IPS DF 6.9 (cell line): ENCODE measurements at regions not wholly inside any gene's neighbourhood (a gene's known extent, or its start where the extent isn't known, plus 50 kb on each side); places are given as distances from the start of the nearest gene placed in this dataset.

Experiments used
- DNase-seq: peaks from one replicate; pipeline ENCODE4 v3.0.0-alpha.2; 2013; ENCODE audit warnings: low read depth, low spot score
- H3K27ac ChIP-seq: one replicate; pipeline ENCODE4 v1.5.1; 2013; ENCODE audit warnings: low read length, control low read depth
- H3K27me3 ChIP-seq: 2 replicates; pipeline ENCODE4 v1.6.1; 2013; ENCODE audit warnings: mild to moderate bottlenecking, low read length; ENCODE audit not compliant: control insufficient read depth, insufficient read depth
- H3K36me3 ChIP-seq: 2 replicates; pipeline ENCODE4 v1.6.1; 2013; ENCODE audit warnings: low read length; ENCODE audit not compliant: control insufficient read depth, insufficient read depth
- H3K4me1 ChIP-seq: 2 replicates; pipeline ENCODE4 v1.6.1; 2013; ENCODE audit warnings: low read length; ENCODE audit not compliant: control insufficient read depth, insufficient read depth
- H3K4me3 ChIP-seq: 2 replicates; pipeline ENCODE4 v1.5.1; 2013; ENCODE audit warnings: mild to moderate bottlenecking, low read length
- H3K9me3 ChIP-seq: 2 replicates; pipeline ENCODE4 v1.6.1; 2013; ENCODE audit warnings: low read length, inconsistent platforms; ENCODE audit not compliant: control insufficient read depth, insufficient read depth
- WGBS: extraction: QIAGEN DNeasy Blood & Tissue Kit; methylation state at CpG from one replicate; pipeline ENCODE4 v1.1.7; 2013; ENCODE audit warnings: mixed read lengths, missing lambda C conversion rate; ENCODE audit not compliant: insufficient read length, insufficient coverage; 5-methylcytosine and 5-hydroxymethylcytosine counted together

GRCh38 chr14:81737938-81738337 is 204.3 kb upstream of the SEL1L start:
- no peak overlapping the region for H3K27ac ChIP-seq
- WGBS = no CpG with 5 or more reads among the region's 2 CpGs
- DNase-seq = no peak
- no peak overlapping the region for H3K4me3 ChIP-seq
- no peaks in the 10 kb centered on the region for H3K9me3 ChIP-seq
- no peaks in the 10 kb centered on the region for H3K36me3 ChIP-seq
- H3K27me3 ChIP-seq = no peaks in the 10 kb centered on the region
- no peaks in the 10 kb centered on the region for H3K4me1 ChIP-seq

- Histone ChIP-seq H3K27me3 (no peaks in the 10 kb centered on the region), H3K4me3 (no peak overlapping the region), H3K27ac (no peak overlapping the region), H3K9me3 (no peaks in the 10 kb centered on the region), H3K4me1 (no peaks in the 10 kb centered on the region), H3K36me3 (no peaks in the 10 kb centered on the region)
- DNase-seq = no peak
- no CpG with 5 or more reads among the region's 4 CpGs for WGBS
Observed at GRCh38 chr14:81738946-81739659, 205.4 kb upstream of the SEL1L start.

- Histone ChIP-seq H3K27me3 (no peaks in the 10 kb centered on the region), H3K4me3 (no peak overlapping the region), H3K9me3 (no peaks in the 10 kb centered on the region), H3K4me1 (no peaks in the 10 kb centered on the region), H3K36me3 (no peaks in the 10 kb centered on the region), H3K27ac (no peak overlapping the region)
- no peak for DNase-seq
- no CpG with 5 or more reads among the region's 1 CpG for WGBS
Observed at GRCh38 chr14:81743605-81744004, 210.0 kb upstream of the SEL1L start.

DNA sequence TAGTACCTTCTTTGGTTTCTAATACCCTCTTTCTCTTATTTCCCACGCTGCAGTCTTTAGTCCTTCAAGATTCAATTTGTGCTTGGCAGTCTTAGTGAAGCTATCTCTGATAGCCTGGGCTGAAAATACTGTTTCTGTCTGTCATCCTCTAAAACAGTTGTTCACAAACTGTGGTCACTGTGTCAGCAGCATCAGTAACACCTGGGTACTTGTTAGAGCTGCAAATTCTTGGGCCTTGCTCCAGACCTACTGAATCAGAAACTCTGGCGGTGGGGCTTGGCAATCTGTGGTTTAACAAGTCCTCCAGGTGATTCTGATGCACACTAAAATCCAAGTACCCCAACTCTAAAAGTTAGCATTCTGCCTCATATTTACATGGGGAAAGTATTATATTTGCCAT is 217.5 kb upstream of the SEL1L start:
- Histone ChIP-seq H3K27me3 (no peaks in the 10 kb centered on the region), H3K4me1 (no peaks in the 10 kb centered on the region), H3K36me3 (no peaks in the 10 kb centered on the region), H3K4me3 (no peak overlapping the region), H3K27ac (no peak overlapping the region), H3K9me3 (no peaks in the 10 kb centered on the region)
- whole genome bisulfite sequencing = no CpG with 5 or more reads among the region's 2 CpGs
- no peak for DNase-seq

- H3K4me3 ChIP-seq = no peak overlapping the region
- no CpG with 5 or more reads among the region's 2 CpGs for WGBS
- no peaks in the 10 kb centered on the region for H3K27me3 ChIP-seq
- no peak overlapping the region for H3K27ac ChIP-seq
- H3K9me3 ChIP-seq = no peaks in the 10 kb centered on the region
- H3K4me1 ChIP-seq = no peaks in the 10 kb centered on the region
- DNase-seq = no peak
- H3K36me3 ChIP-seq = no peaks in the 10 kb centered on the region
Observed at GRCh38 chr14:81759541-81759940, 225.9 kb upstream of the SEL1L start.

DNA sequence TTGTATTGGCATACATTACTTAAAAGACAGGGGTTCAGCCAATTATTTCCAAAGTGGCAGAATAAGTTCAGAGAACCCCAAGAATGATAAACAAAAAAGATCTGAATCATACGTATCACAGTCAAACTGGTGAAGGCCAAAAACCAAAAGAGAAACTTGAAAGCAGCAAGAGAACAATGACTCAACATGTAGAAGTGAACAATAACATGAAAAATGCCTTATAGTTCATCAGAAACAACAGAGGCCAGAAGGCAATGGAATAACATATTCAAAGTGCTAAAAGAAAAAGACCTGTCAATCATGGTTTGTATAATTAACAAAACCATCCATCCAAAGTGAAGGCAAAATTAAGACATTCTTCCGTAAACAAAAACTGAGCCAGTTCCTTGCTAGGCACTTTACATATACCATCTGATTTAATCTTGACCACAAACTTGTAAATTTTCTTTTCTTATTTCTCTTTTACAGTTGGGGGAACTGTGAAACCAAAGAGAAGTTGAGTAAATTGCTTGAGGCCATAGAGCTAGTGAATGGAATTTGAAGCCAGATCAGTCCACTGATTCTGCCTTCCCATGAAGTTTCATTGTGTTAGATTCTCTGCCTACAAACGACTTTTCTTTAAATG is 232.1 kb upstream of the SEL1L start:
- no CpG with 5 or more reads among the region's 3 CpGs for WGBS
- H3K27ac ChIP-seq = no peak overlapping the region
- DNase-seq = no peak
- no peaks in the 10 kb centered on the region for H3K4me1 ChIP-seq
- no peaks in the 10 kb centered on the region for H3K27me3 ChIP-seq
- H3K9me3 ChIP-seq = no peaks in the 10 kb centered on the region
- no peak overlapping the region for H3K4me3 ChIP-seq
- no peaks in the 10 kb centered on the region for H3K36me3 ChIP-seq

DNA sequence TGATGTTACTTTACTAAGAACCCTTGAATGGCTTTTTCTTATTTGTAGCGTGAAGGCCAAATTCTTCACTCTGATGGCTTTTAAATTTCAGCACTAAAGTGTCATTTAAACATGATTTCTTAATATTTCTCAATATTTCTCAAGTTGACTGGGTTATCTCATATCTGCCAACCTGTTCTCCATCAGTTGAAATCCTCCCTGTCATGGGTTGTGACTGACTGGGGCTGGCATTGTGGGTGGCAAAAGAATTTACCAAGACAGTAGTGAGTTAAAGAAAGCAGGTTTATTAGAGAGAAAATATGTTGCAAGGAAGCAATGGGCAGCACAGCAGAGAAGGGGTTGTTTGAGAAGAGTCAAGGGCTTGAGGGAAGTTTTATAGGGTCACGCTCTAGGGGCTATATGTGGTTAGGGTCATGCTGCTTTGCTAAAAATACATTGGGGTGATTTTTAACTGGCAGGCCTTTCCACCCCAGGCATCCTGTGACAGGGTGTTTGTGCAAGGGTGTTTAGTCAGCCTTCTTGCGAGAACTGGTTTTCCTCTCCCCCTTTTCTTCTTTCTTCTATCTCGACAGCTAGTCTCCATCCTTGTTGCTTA is 232.8 kb upstream of the SEL1L start:
- Histone ChIP-seq H3K27ac (no peak overlapping the region), H3K4me3 (no peak overlapping the region), H3K9me3 (no peaks in the 10 kb centered on the region), H3K4me1 (no peaks in the 10 kb centered on the region), H3K36me3 (no peaks in the 10 kb centered on the region), H3K27me3 (no peaks in the 10 kb centered on the region)
- WGBS = no CpG with 5 or more reads among the region's 4 CpGs
- no peak for DNase-seq

- 100% methylated on average over 1 of the region's 2 CpGs for WGBS
- H3K27me3 ChIP-seq = no peaks in the 10 kb centered on the region
- no peak for DNase-seq
Observed at GRCh38 chr14:81767266-81767995, 233.8 kb upstream of the SEL1L start.

DNA sequence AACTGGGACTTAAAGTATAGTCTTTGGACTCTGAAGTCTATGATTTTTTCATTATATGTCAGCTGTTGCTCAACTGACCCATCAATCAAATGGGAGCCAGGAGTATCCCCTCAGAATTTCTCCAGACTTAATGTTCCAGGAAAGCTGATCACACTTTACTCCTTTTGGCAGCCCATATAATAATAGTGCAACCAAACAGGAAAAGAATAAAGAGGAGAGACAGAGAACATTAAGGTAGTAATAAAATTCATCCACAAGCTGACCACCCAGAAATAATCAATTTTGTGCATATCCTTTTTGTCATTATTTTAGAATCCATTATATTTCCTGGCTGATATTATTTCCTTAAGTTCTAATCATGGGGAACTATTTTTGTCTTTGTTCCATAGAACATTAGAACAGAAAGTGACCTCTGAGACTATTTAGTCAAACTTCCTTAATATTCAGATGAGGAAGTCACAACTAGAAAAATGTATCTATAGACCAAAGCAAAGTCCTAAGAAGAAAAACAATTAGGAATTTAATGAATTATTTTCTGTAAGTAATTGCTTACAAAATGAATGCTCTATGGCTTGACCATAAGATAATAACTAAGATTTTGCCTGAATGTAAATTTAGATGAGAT is 238.1 kb upstream of the SEL1L start:
- DNase-seq = no peak
- H3K27me3 ChIP-seq = no peaks in the 10 kb centered on the region
- no peaks in the 10 kb centered on the region for H3K9me3 ChIP-seq
- no peaks in the 10 kb centered on the region for H3K4me1 ChIP-seq
- no peak overlapping the region for H3K27ac ChIP-seq
- no peak overlapping the region for H3K4me3 ChIP-seq
- H3K36me3 ChIP-seq = no peaks in the 10 kb centered on the region

More at GRCh38 chr14:81767266-81767995, 233.8 kb upstream of the SEL1L start:
- no peaks in the 10 kb centered on the region for H3K4me1 ChIP-seq
- H3K4me3 ChIP-seq = no peak overlapping the region
- H3K27ac ChIP-seq = no peak overlapping the region
- no peaks in the 10 kb centered on the region for H3K36me3 ChIP-seq
- no peaks in the 10 kb centered on the region for H3K9me3 ChIP-seq

DNA sequence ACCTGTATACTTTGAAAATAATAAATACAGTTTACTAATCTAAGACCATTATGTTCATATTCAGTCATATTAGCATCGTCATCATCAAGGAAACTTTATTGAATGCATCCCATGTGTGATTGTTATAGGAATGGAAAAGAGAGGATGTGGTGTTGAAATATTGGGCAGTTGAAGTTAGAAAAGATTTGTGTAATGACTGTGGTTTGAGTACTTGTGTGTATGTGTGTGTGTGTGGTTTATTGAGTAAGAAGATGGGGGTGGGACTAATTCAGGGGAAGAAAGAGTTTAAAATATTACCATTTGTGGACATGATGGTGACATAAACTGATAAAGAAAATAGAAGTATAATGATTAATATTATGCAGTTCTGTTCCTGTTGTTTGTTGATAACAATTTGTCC is 238.7 kb upstream of the SEL1L start:
- DNase-seq = no peak
- Histone ChIP-seq H3K36me3 (no peaks in the 10 kb centered on the region), H3K9me3 (no peaks in the 10 kb centered on the region)

More for the DNA sequence above, 238.7 kb upstream of the SEL1L start:
- WGBS = no CpG with 5 or more reads among the region's 1 CpG
- Histone ChIP-seq H3K4me3 (no peak overlapping the region), H3K27me3 (no peaks in the 10 kb centered on the region), H3K4me1 (no peaks in the 10 kb centered on the region), H3K27ac (no peak overlapping the region)
